GM10266 (cell line): ENCODE measurements at regions not wholly inside any gene's neighbourhood (a gene's known extent, or its start where the extent isn't known, plus 50 kb on each side); places are given as distances from the start of the nearest gene placed in this dataset.

Experiments used
- DNase-seq: peaks from one replicate; pipeline ENCODE4 v3.0.0; 2012; ENCODE audit errors: extremely low spot score
- TF ChIP-seq, protein P1 (sequence below): IDR thresholded peaks from 2 replicates; pipeline ENCODE4 v1.5.1; 2012; ENCODE audit warnings: mild to moderate bottlenecking, low read depth; ENCODE audit not compliant: control insufficient read depth, insufficient read depth; ENCODE audit errors: missing control alignments

- DNase-seq, result no peak
- TF ChIP-seq, protein P1, sequence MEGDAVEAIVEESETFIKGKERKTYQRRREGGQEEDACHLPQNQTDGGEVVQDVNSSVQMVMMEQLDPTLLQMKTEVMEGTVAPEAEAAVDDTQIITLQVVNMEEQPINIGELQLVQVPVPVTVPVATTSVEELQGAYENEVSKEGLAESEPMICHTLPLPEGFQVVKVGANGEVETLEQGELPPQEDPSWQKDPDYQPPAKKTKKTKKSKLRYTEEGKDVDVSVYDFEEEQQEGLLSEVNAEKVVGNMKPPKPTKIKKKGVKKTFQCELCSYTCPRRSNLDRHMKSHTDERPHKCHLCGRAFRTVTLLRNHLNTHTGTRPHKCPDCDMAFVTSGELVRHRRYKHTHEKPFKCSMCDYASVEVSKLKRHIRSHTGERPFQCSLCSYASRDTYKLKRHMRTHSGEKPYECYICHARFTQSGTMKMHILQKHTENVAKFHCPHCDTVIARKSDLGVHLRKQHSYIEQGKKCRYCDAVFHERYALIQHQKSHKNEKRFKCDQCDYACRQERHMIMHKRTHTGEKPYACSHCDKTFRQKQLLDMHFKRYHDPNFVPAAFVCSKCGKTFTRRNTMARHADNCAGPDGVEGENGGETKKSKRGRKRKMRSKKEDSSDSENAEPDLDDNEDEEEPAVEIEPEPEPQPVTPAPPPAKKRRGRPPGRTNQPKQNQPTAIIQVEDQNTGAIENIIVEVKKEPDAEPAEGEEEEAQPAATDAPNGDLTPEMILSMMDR, result no peak
Measured at GRCh38 chrX:8105531-8105930, 65.5 kb downstream of the VCX2 start.

DNA sequence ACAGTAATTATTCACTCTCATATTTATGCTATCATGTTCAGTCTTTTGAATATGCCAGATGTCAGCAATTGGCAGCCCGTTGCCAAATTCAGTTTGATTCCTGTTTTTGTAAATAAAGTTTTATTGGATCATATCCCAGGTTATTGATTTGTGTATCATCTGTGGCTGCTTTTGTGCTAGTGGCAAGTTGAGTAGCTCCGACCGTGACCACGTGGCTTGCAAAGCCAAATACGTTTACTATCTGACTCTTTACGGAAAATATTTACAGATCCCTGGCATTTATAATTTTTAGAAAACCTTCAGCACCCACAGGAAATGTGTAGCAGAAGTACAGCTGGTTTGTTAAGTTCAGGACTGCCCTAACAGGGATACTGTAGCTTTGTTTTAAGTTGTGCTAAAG, 67.4 kb downstream of the VCX2 start:
- TF ChIP-seq, protein P1, result no peak

DNA sequence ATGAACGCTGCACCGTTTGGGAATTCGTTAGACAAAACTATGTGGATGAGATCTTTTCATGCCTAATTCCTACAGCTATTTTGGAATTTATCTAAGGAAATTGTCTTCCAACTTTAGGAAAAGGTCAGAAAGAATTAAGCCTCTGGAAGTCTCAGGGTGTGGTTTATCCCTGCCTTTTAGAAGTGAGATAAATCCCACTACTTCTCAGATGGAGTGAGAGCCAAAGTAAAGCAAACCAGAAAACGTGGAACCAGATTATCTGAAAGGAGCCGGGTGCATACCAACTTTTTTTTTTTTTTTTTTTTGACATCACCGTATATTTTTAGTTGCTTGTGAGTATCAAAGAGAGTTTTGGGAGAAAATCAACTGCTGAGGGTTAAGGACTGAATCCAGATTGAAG, 79.6 kb downstream of the VCX2 start:
- DNase-seq, result no peak

More for the DNA sequence above, 67.4 kb downstream of the VCX2 start:
- DNase-seq, result no peak

GRCh38 chrX:8090906-8091305, 80.2 kb downstream of the VCX2 start:
- TF ChIP-seq, protein P1, result no peak
- no peak for DNase-seq

More for the DNA sequence above, 79.6 kb downstream of the VCX2 start:
- TF ChIP-seq, protein P1, result no peak

DNA sequence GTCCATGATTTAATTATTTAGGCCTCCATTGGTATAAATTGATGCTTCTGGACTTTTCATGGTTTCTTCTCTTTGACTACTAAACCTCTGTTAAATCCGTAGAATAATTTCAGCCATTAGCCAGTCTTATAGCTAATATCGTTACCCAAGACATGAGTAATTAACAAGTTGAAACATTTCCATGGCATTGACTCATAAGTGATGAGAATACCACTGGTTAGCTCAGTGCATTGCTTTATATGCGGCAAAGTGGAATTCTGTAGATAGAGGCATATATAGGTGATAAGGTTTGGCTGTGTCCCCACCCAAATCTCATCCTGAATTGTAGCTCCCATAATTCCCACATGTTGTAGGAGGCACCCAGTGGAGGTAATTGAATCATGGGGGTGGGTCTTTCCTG, 80.6 kb downstream of the VCX2 start:
- no peak for DNase-seq
- TF ChIP-seq, protein P1, result no peak

DNA sequence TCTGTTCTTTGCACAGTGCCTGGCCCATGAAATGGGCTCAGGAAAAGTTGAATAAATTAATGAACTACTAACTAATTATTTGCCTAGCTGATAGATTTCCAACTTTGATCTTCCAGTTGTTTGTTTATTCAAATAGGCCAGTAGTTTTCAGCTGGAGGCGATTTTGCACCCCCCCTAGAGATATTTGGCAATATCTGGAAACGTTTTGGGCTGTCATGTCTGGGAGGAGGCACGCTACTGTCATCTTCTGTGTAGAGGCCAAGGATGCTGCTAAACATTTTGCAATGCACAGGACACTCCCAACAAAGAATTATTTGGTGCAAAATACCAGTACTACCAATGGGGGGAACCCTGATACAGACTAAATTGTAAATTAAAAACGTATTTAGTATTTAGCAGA, 81.9 kb downstream of the VCX2 start:
- DNase-seq, result no peak
- TF ChIP-seq, protein P1, result no peak

DNA sequence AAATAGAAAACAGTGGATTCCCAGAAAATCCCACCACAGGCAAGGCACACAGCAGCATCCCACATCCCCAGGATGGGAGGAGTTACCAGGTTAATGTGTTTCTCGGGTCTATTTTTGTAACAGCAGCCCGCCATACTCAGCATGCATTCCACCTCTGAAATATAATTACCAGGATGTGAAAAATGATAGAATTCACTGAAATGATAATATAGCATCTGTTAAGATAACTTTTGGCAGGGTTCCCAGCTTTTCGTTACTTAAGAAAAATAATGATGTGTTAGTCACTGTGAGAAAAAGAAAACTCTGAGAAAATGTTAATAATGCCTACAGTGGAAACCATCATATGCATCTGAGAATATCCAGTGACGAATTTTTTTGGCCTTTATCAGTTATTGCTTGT, 87.1 kb downstream of the VCX2 start:
- DNase-seq, result no peak
- TF ChIP-seq, protein P1, result no peak
